ENCODE measurements at regions not wholly inside any gene's neighbourhood (a gene's known extent, or its start where the extent isn't known, plus 50 kb on each side); places are given as distances from the start of the nearest gene placed in this dataset.

GRCh38 chr2:104340879-104341828, 512.8 kb upstream of the POU3F3 start:
- no peak for DNase-seq (ENCODE audit: low spot score)
- ChIA-PET POLR2A (ENCODE audit: low non-redundant PET) (no interaction called here), CTCF (interaction anchor here (0.6 to 0.7 kb wide), 2 partner anchors 407 to 462 kb away, joined by 5 to 6 read pairs; no protein-coding TSS in a partner anchor)
- no peak overlapping the region for H3K27ac ChIP-seq
- no peak for TF ChIP-seq CTCF (conservative IDR thresholded peaks at IDR 0.05; ENCODE audit: low read depth)

GRCh38 chr2:104344306-104344705, 509.6 kb upstream of the POU3F3 start:
- H3K27ac ChIP-seq, result no peak overlapping the region
- CTCF ChIA-PET, result no interaction called here
- POLR2A ChIA-PET (ENCODE audit: low non-redundant PET), result no interaction called here
- no peak for DNase-seq (ENCODE audit: low spot score)
- TF ChIP-seq CTCF (conservative IDR thresholded peaks at IDR 0.05; ENCODE audit: low read depth), result no peak

GRCh38 chr2:104344985-104345384, 508.9 kb upstream of the POU3F3 start:
- no peak overlapping the region for H3K27ac ChIP-seq
- CTCF ChIA-PET, result interaction anchor here (0.7 to 0.8 kb wide), 2 partner anchors 505 to 1450 kb away, joined by 3 to 4 read pairs; no protein-coding TSS in a partner anchor
- no peak for TF ChIP-seq CTCF (conservative IDR thresholded peaks at IDR 0.05; ENCODE audit: low read depth)
- POLR2A ChIA-PET (ENCODE audit: low non-redundant PET), result no interaction called here
- DNase-seq (ENCODE audit: low spot score), result no peak

- DNase-seq (ENCODE audit: low spot score), result no peak
- CTCF ChIA-PET, result no interaction called here
- no peak overlapping the region for H3K27ac ChIP-seq
- POLR2A ChIA-PET (ENCODE audit: low non-redundant PET), result no interaction called here
- no peak for TF ChIP-seq CTCF (conservative IDR thresholded peaks at IDR 0.05; ENCODE audit: low read depth)
These were observed 495.8 kb upstream of the POU3F3 start for GRCh38 chr2:104358122-104358521.

- no peak for DNase-seq (ENCODE audit: low spot score)
These were observed 492.5 kb upstream of the POU3F3 start for GRCh38 chr2:104361414-104361813.

GRCh38 chr2:104368089-104368488, 485.8 kb upstream of the POU3F3 start:
- DNase-seq (ENCODE audit: low spot score), result no peak
- ChIA-PET CTCF (no interaction called here), POLR2A (ENCODE audit: low non-redundant PET) (no interaction called here)
- no peak for TF ChIP-seq CTCF (conservative IDR thresholded peaks at IDR 0.05; ENCODE audit: low read depth)
- no peak overlapping the region for H3K27ac ChIP-seq

More at GRCh38 chr2:104361414-104361813, 492.5 kb upstream of the POU3F3 start:
- H3K27ac ChIP-seq, result no peak overlapping the region
- ChIA-PET CTCF (no interaction called here), POLR2A (ENCODE audit: low non-redundant PET) (no interaction called here)
- TF ChIP-seq CTCF (conservative IDR thresholded peaks at IDR 0.05; ENCODE audit: low read depth), result no peak

Data from RWPE1 (cell line).